ENCODE measurements at regions not wholly inside any gene's neighbourhood (a gene's known extent, or its start where the extent isn't known, plus 50 kb on each side); places are given as distances from the start of the nearest gene placed in this dataset.

GRCh38 chr12:25376407-25376806 lies 125.7 kb upstream of the KRAS start:
- TF ChIP-seq CTCF (conservative IDR thresholded peaks at IDR 0.05 in 1 of 2, IDR thresholded peaks at IDR 0.05 in 1 of 2; ENCODE audit: extremely low read depth in 1 of 2, insufficient read depth in 1 of 2, low read depth in 1 of 2, low read length in 2 of 2), result no peak
- TF ChIP-seq EZH2 (IDR thresholded peaks at IDR 0.05; ENCODE audit: borderline replicate concordance, low read length), result no peak
